ENCODE measurements at regions not wholly inside any gene's neighbourhood (a gene's known extent, or its start where the extent isn't known, plus 50 kb on each side); places are given as distances from the start of the nearest gene placed in this dataset.

- H3K9me3 ChIP-seq (ENCODE audit: control insufficient read depth in 2 of 2, low read length in 2 of 2): no peaks in the 10 kb centered on the region
- H3K4me1 ChIP-seq (ENCODE audit: control insufficient read depth in 2 of 2, insufficient read depth in 2 of 2, low read length in 2 of 2): peaks cover 15 to 36% of the 10 kb centered on the region in 2 donors
- no peaks in the 10 kb centered on the region for H3K27me3 ChIP-seq (ENCODE audit: control insufficient read depth in 2 of 2, insufficient read depth in 2 of 2, low read length in 2 of 2)
- no peak overlapping the region for H3K9ac ChIP-seq (ENCODE audit: low read depth in 1 of 2, low read length in 2 of 2)
- no peaks in the 10 kb centered on the region for H3K36me3 ChIP-seq (ENCODE audit: control insufficient read depth in 2 of 2, insufficient read depth in 2 of 2, low read length in 2 of 2)
- H3K27ac ChIP-seq (ENCODE audit: low read depth in 2 of 2, low read length in 2 of 2): no peak overlapping the region
- no peak overlapping the region for H3K4me3 ChIP-seq (ENCODE audit: low read length in 2 of 2)
Measured at GRCh38 chr2:47265751-47266231, 89.5 kb upstream of the CALM2 start.

GRCh38 chr2:47265158-47265557 lies 88.8 kb upstream of the CALM2 start:
- Histone ChIP-seq H3K27ac (ENCODE audit: low read depth in 2 of 2, low read length in 2 of 2) (no peak overlapping the region), H3K4me3 (ENCODE audit: low read length in 2 of 2) (no peak overlapping the region), H3K4me1 (ENCODE audit: control insufficient read depth in 2 of 2, insufficient read depth in 2 of 2, low read length in 2 of 2) (peaks cover 15 to 31% of the 10 kb centered on the region in 2 donors), H3K27me3 (ENCODE audit: control insufficient read depth in 2 of 2, insufficient read depth in 2 of 2, low read length in 2 of 2) (no peaks in the 10 kb centered on the region), H3K9me3 (ENCODE audit: control insufficient read depth in 2 of 2, low read length in 2 of 2) (no peaks in the 10 kb centered on the region), H3K36me3 (ENCODE audit: control insufficient read depth in 2 of 2, insufficient read depth in 2 of 2, low read length in 2 of 2) (no peaks in the 10 kb centered on the region), H3K9ac (ENCODE audit: low read depth in 1 of 2, low read length in 2 of 2) (no peak overlapping the region)

GRCh38 chr2:47264686-47265085 lies 88.4 kb upstream of the CALM2 start:
- H3K9ac ChIP-seq (ENCODE audit: low read depth in 1 of 2, low read length in 2 of 2): no peak overlapping the region
- no peaks in the 10 kb centered on the region for H3K27me3 ChIP-seq (ENCODE audit: control insufficient read depth in 2 of 2, insufficient read depth in 2 of 2, low read length in 2 of 2)
- H3K4me3 ChIP-seq (ENCODE audit: low read length in 2 of 2): no peak overlapping the region
- H3K4me1 ChIP-seq (ENCODE audit: control insufficient read depth in 2 of 2, insufficient read depth in 2 of 2, low read length in 2 of 2): peaks cover 15 to 27% of the 10 kb centered on the region in 2 donors
- H3K9me3 ChIP-seq (ENCODE audit: control insufficient read depth in 2 of 2, low read length in 2 of 2): no peaks in the 10 kb centered on the region
- H3K36me3 ChIP-seq (ENCODE audit: control insufficient read depth in 2 of 2, insufficient read depth in 2 of 2, low read length in 2 of 2): no peaks in the 10 kb centered on the region
- no peak overlapping the region for H3K27ac ChIP-seq (ENCODE audit: low read depth in 2 of 2, low read length in 2 of 2)

- no peak overlapping the region for H3K4me3 ChIP-seq (ENCODE audit: low read length in 2 of 2)
- H3K36me3 ChIP-seq (ENCODE audit: control insufficient read depth in 2 of 2, insufficient read depth in 2 of 2, low read length in 2 of 2): no peaks in the 10 kb centered on the region
- H3K4me1 ChIP-seq (ENCODE audit: control insufficient read depth in 2 of 2, insufficient read depth in 2 of 2, low read length in 2 of 2): peaks cover 13 to 21% of the 10 kb centered on the region in 2 donors
- H3K9me3 ChIP-seq (ENCODE audit: control insufficient read depth in 2 of 2, low read length in 2 of 2): no peaks in the 10 kb centered on the region
- no peaks in the 10 kb centered on the region for H3K27me3 ChIP-seq (ENCODE audit: control insufficient read depth in 2 of 2, insufficient read depth in 2 of 2, low read length in 2 of 2)
- no peak overlapping the region for H3K9ac ChIP-seq (ENCODE audit: low read depth in 1 of 2, low read length in 2 of 2)
- H3K27ac ChIP-seq (ENCODE audit: low read depth in 2 of 2, low read length in 2 of 2): no peak overlapping the region
Measured at GRCh38 chr2:47264143-47264542, 87.8 kb upstream of the CALM2 start.

- no peak overlapping the region for H3K27ac ChIP-seq (ENCODE audit: low read depth in 2 of 2, low read length in 2 of 2)
- no peaks in the 10 kb centered on the region for H3K9me3 ChIP-seq (ENCODE audit: control insufficient read depth in 2 of 2, low read length in 2 of 2)
- H3K4me1 ChIP-seq (ENCODE audit: control insufficient read depth in 2 of 2, insufficient read depth in 2 of 2, low read length in 2 of 2): peaks cover 8 to 20% of the 10 kb centered on the region in 2 donors
- H3K36me3 ChIP-seq (ENCODE audit: control insufficient read depth in 2 of 2, insufficient read depth in 2 of 2, low read length in 2 of 2): no peaks in the 10 kb centered on the region
- no peak overlapping the region for H3K9ac ChIP-seq (ENCODE audit: low read depth in 1 of 2, low read length in 2 of 2)
- H3K4me3 ChIP-seq (ENCODE audit: low read length in 2 of 2): no peak overlapping the region
- no peaks in the 10 kb centered on the region for H3K27me3 ChIP-seq (ENCODE audit: control insufficient read depth in 2 of 2, insufficient read depth in 2 of 2, low read length in 2 of 2)
Measured at GRCh38 chr2:47262657-47263056, 86.3 kb upstream of the CALM2 start.

- Histone ChIP-seq H3K4me1 (ENCODE audit: control insufficient read depth in 2 of 2, insufficient read depth in 2 of 2, low read length in 2 of 2) (peaks cover 0 to 11% of the 10 kb centered on the region in 2 donors), H3K36me3 (ENCODE audit: control insufficient read depth in 2 of 2, insufficient read depth in 2 of 2, low read length in 2 of 2) (no peaks in the 10 kb centered on the region), H3K9ac (ENCODE audit: low read depth in 1 of 2, low read length in 2 of 2) (no peak overlapping the region), H3K27ac (ENCODE audit: low read depth in 2 of 2, low read length in 2 of 2) (no peak overlapping the region), H3K9me3 (ENCODE audit: control insufficient read depth in 2 of 2, low read length in 2 of 2) (no peaks in the 10 kb centered on the region), H3K27me3 (ENCODE audit: control insufficient read depth in 2 of 2, insufficient read depth in 2 of 2, low read length in 2 of 2) (no peaks in the 10 kb centered on the region), H3K4me3 (ENCODE audit: low read length in 2 of 2) (no peak overlapping the region)
Measured at GRCh38 chr2:47260971-47261370, 84.7 kb upstream of the CALM2 start.

GRCh38 chr2:47259829-47260228 lies 83.5 kb upstream of the CALM2 start:
- H3K4me1 ChIP-seq (ENCODE audit: control insufficient read depth in 2 of 2, insufficient read depth in 2 of 2, low read length in 2 of 2): peaks cover 0 to 3% of the 10 kb centered on the region in 2 donors
- H3K27ac ChIP-seq (ENCODE audit: low read depth in 2 of 2, low read length in 2 of 2): no peak overlapping the region
- H3K36me3 ChIP-seq (ENCODE audit: control insufficient read depth in 2 of 2, insufficient read depth in 2 of 2, low read length in 2 of 2): no peaks in the 10 kb centered on the region
- H3K9ac ChIP-seq (ENCODE audit: low read depth in 1 of 2, low read length in 2 of 2): no peak overlapping the region
- no peak overlapping the region for H3K4me3 ChIP-seq (ENCODE audit: low read length in 2 of 2)
- no peaks in the 10 kb centered on the region for H3K27me3 ChIP-seq (ENCODE audit: control insufficient read depth in 2 of 2, insufficient read depth in 2 of 2, low read length in 2 of 2)
- H3K9me3 ChIP-seq (ENCODE audit: control insufficient read depth in 2 of 2, low read length in 2 of 2): no peaks in the 10 kb centered on the region

- H3K4me1 ChIP-seq (ENCODE audit: control insufficient read depth in 2 of 2, insufficient read depth in 2 of 2, low read length in 2 of 2): no peaks in the 10 kb centered on the region
- no peaks in the 10 kb centered on the region for H3K36me3 ChIP-seq (ENCODE audit: control insufficient read depth in 2 of 2, insufficient read depth in 2 of 2, low read length in 2 of 2)
- no peak overlapping the region for H3K9ac ChIP-seq (ENCODE audit: low read depth in 1 of 2, low read length in 2 of 2)
- H3K27ac ChIP-seq (ENCODE audit: low read depth in 2 of 2, low read length in 2 of 2): no peak overlapping the region
- H3K27me3 ChIP-seq (ENCODE audit: control insufficient read depth in 2 of 2, insufficient read depth in 2 of 2, low read length in 2 of 2): no peaks in the 10 kb centered on the region
- H3K4me3 ChIP-seq (ENCODE audit: low read length in 2 of 2): no peak overlapping the region
- H3K9me3 ChIP-seq (ENCODE audit: control insufficient read depth in 2 of 2, low read length in 2 of 2): no peaks in the 10 kb centered on the region
Measured at GRCh38 chr2:47257946-47258348, 81.6 kb upstream of the CALM2 start.

- H3K27ac ChIP-seq (ENCODE audit: low read depth in 2 of 2, low read length in 2 of 2): no peak overlapping the region
- no peak overlapping the region for H3K9ac ChIP-seq (ENCODE audit: low read depth in 1 of 2, low read length in 2 of 2)
- H3K27me3 ChIP-seq (ENCODE audit: control insufficient read depth in 2 of 2, insufficient read depth in 2 of 2, low read length in 2 of 2): no peaks in the 10 kb centered on the region
- no peaks in the 10 kb centered on the region for H3K4me1 ChIP-seq (ENCODE audit: control insufficient read depth in 2 of 2, insufficient read depth in 2 of 2, low read length in 2 of 2)
- H3K4me3 ChIP-seq (ENCODE audit: low read length in 2 of 2): no peak overlapping the region
- H3K9me3 ChIP-seq (ENCODE audit: control insufficient read depth in 2 of 2, low read length in 2 of 2): no peaks in the 10 kb centered on the region
- H3K36me3 ChIP-seq (ENCODE audit: control insufficient read depth in 2 of 2, insufficient read depth in 2 of 2, low read length in 2 of 2): no peaks in the 10 kb centered on the region
Measured at GRCh38 chr2:47256416-47257087, 80.2 kb upstream of the CALM2 start.

- Histone ChIP-seq H3K9ac (ENCODE audit: low read depth in 1 of 2, low read length in 2 of 2) (no peak overlapping the region), H3K36me3 (ENCODE audit: control insufficient read depth in 2 of 2, insufficient read depth in 2 of 2, low read length in 2 of 2) (no peaks in the 10 kb centered on the region), H3K4me3 (ENCODE audit: low read length in 2 of 2) (no peak overlapping the region), H3K27me3 (ENCODE audit: control insufficient read depth in 2 of 2, insufficient read depth in 2 of 2, low read length in 2 of 2) (no peaks in the 10 kb centered on the region), H3K9me3 (ENCODE audit: control insufficient read depth in 2 of 2, low read length in 2 of 2) (no peaks in the 10 kb centered on the region), H3K27ac (ENCODE audit: low read depth in 2 of 2, low read length in 2 of 2) (no peak overlapping the region), H3K4me1 (ENCODE audit: control insufficient read depth in 2 of 2, insufficient read depth in 2 of 2, low read length in 2 of 2) (no peaks in the 10 kb centered on the region)
Measured at GRCh38 chr2:47255794-47256193, 79.5 kb upstream of the CALM2 start.
